Spleen (tissue), 11 donors: ENCODE measurements at regions not wholly inside any gene's neighbourhood (a gene's known extent, or its start where the extent isn't known, plus 50 kb on each side); places are given as distances from the start of the nearest gene placed in this dataset.

Experiments used
- DNase-seq: peaks from one replicate; pipeline ENCODE4 v3.0.0-alpha.2; 2020
- H3K27ac ChIP-seq, 8 donors: fragments of 200-600 bp; sonication (generic) in 7 of 8; 1 replicate in 4 of 8; 2 replicates in 4 of 8; pipeline versions ENCODE4 v1.5.0 to v1.8.0; 2016 to 2021; ENCODE audit warnings: inconsistent platforms in 4 of 8, mild to moderate bottlenecking in 4 of 8, moderate library complexity in 1 of 8
- H3K27me3 ChIP-seq, 7 donors: fragments of 200-600 bp; sonication (generic) in 6 of 7; replicated peaks in 1 of 7; 1 replicate in 4 of 7; 2 replicates in 3 of 7; pipeline versions ENCODE4 v1.5.0 to v1.8.0; 2016 to 2021; ENCODE audit warnings: inconsistent platforms in 3 of 7, mild to moderate bottlenecking in 1 of 7
- H3K36me3 ChIP-seq, 6 donors: fragments of 200-600 bp; sonication (generic) in 5 of 6; 1 replicate in 4 of 6; 2 replicates in 2 of 6; pipeline versions ENCODE4 v1.5.0 to v1.8.0; 2016 to 2021; ENCODE audit warnings: inconsistent platforms in 2 of 6
- H3K4me1 ChIP-seq, 6 donors: fragments of 200-600 bp; sonication (generic) in 5 of 6; 1 replicate in 3 of 6; 2 replicates in 3 of 6; pipeline versions ENCODE4 v1.5.0 to v1.8.0; 2016 to 2021; ENCODE audit warnings: inconsistent platforms in 3 of 6
- H3K4me3 ChIP-seq, 8 donors: fragments of 200-600 bp; sonication (generic) in 7 of 8; 1 replicate in 4 of 8; 2 replicates in 4 of 8; pipeline versions ENCODE4 v1.5.0 to v1.8.0; 2016 to 2021; ENCODE audit warnings: inconsistent platforms in 4 of 8, mild to moderate bottlenecking in 4 of 8, moderate library complexity in 2 of 8
- H3K9me3 ChIP-seq, 8 donors: fragments of 200-600 bp; sonication (generic) in 7 of 8; 1 replicate in 4 of 8; 2 replicates in 4 of 8; pipeline versions ENCODE4 v1.5.0 to v1.8.0; 2016 to 2021; ENCODE audit warnings: inconsistent platforms in 4 of 8
- POLR2A ChIP-seq, 3 donors: fragments of 450-650 bp; IDR thresholded peaks; one replicate each; pipeline ENCODE4 v1.5.1; 2017; ENCODE audit warnings: antibody characterized with exemption in 3 of 3, mild to moderate bottlenecking in 1 of 3
- POLR2AphosphoS5 ChIP-seq, 3 donors: sonication (generic); formaldehyde crosslinking; IDR thresholded peaks; one replicate each; pipeline ENCODE4 v1.5.1; 2017; ENCODE audit warnings: antibody characterized with exemption in 3 of 3
- WGBS, 5 donors: extraction: QIAGEN DNeasy Blood & Tissue Kit in 3 of 5; methylation state at CpG; one replicate each; pipeline versions ENCODE4 v1.1.5 to v1.1.7; 2013 to 2018; 5-methylcytosine and 5-hydroxymethylcytosine counted together
- intact Hi-C: fragments of 100-400 bp; cut with DNase I; formaldehyde crosslinking; loops from one replicate; pipeline ENCODE4 v1.15.0; 2023; ENCODE audit warnings: low total_unique reads
- TF ChIP-seq, protein P1 (sequence below), 11 experiments: fragments of 200-600 bp in 7 of 11; fragments of 450-650 bp in 4 of 11; sonication (generic) in 4 of 11; IDR thresholded peaks in 8 of 11; conservative IDR thresholded peaks in 3 of 11; 1 replicate in 7 of 11; 2 replicates in 4 of 11; pipeline versions ENCODE4 v1.4.0 to v1.8.0; 2016 to 2021; ENCODE audit warnings: antibody characterized with exemption in 11 of 11, inconsistent platforms in 4 of 11, mild to moderate bottlenecking in 1 of 11
- donor health status: healthy with polysubstance abuse.
- donor health status: DM: no; HTN: no; CAD: no; lungs with moderate emphysema.
- donor health status: DM: no; HTN: no; CAD: no.
- donor health status: Bipolar disorder and iron deficiency.
- donor health status: healthy.
- donor health status: DM: no; HTN: no; CAD: no.
- donor health status: DM: yes; HTN: yes; CAD: no.

GRCh38 chr2:120807751-120808150, 72.1 kb downstream of the GLI2 start:
- 83 to 94% (median 88%) methylated on average over 8 to 10 of the region's 10 CpGs for WGBS, 5 donors
- Histone ChIP-seq H3K9me3 (no peaks in the 10 kb centered on the region), H3K27me3 (no peaks in the 10 kb centered on the region), H3K4me3 (no peak overlapping the region), H3K36me3 (no peaks in the 10 kb centered on the region), H3K27ac (no peak overlapping the region), H3K4me1 (no peaks in the 10 kb centered on the region)
- TF ChIP-seq, protein P1, sequence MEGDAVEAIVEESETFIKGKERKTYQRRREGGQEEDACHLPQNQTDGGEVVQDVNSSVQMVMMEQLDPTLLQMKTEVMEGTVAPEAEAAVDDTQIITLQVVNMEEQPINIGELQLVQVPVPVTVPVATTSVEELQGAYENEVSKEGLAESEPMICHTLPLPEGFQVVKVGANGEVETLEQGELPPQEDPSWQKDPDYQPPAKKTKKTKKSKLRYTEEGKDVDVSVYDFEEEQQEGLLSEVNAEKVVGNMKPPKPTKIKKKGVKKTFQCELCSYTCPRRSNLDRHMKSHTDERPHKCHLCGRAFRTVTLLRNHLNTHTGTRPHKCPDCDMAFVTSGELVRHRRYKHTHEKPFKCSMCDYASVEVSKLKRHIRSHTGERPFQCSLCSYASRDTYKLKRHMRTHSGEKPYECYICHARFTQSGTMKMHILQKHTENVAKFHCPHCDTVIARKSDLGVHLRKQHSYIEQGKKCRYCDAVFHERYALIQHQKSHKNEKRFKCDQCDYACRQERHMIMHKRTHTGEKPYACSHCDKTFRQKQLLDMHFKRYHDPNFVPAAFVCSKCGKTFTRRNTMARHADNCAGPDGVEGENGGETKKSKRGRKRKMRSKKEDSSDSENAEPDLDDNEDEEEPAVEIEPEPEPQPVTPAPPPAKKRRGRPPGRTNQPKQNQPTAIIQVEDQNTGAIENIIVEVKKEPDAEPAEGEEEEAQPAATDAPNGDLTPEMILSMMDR (IDR thresholded peaks at IDR 0.05 in 8 of 11, conservative IDR thresholded peaks at IDR 0.05 in 3 of 11), result no peak
- no peak for TF ChIP-seq POLR2AphosphoS5 (IDR thresholded peaks at IDR 0.05)
- no peak for TF ChIP-seq POLR2A (IDR thresholded peaks at IDR 0.05)
- no peak for DNase-seq
- intact Hi-C loops, result no loop called here

GRCh38 chr2:120809151-120809550, 73.5 kb downstream of the GLI2 start:
- Histone ChIP-seq H3K4me3 (no peak overlapping the region), H3K9me3 (no peaks in the 10 kb centered on the region), H3K4me1 (no peaks in the 10 kb centered on the region), H3K36me3 (no peaks in the 10 kb centered on the region), H3K27ac (no peak overlapping the region), H3K27me3 (peaks cover 0 to 9% (median 0%) of the 10 kb centered on the region in 7 donors)
- intact Hi-C loops, result no loop called here
- TF ChIP-seq POLR2A (IDR thresholded peaks at IDR 0.05) (no peak), POLR2AphosphoS5 (IDR thresholded peaks at IDR 0.05) (no peak)
- TF ChIP-seq, protein P1 (IDR thresholded peaks at IDR 0.05 in 8 of 11, conservative IDR thresholded peaks at IDR 0.05 in 3 of 11), result no peak
- WGBS, 5 donors, result 88 to 99% (median 91%) methylated on average over 2 of the region's 2 CpGs
- DNase-seq, result no peak

DNA sequence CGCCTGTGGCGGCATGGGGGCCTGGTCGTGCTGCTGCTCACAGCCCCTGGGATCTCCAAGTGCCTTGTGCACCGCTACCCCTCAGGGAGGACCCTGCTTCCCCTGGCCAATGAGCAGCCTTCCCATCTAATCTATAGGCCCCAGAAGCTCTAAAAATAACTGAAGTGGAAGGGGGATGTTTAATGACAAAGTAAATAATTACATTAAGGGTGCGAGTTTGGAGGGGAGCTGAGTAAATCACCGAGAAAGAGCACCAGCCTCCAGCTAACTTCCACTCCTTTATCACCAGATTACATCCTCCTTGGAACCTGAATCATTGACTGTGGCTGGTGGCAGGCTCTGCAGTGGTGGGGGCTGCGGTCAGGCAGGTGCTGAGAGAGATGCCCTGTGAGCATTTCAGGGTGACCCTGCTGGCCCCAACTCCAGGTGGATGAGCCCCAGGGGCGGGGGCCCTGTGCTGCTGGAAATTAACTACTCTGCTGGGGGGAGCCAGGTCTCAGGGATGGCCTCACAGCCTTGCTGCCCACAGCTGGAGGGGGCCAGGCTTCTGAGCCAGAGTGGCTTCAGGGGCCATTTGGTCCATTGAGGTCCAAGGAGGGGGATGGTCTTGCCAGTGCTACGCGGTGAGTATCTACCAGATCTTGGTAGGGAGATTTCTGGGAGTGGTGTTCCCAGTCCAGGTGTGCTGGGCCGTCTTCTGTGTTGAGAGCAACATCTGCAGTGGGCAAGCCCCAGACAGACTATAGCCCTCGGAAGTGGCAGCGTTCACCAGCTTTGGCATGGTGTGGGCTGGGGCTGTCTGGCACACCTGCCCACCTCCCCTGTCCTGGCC, 74.2 kb downstream of the GLI2 start:
- H3K36me3 ChIP-seq, result no peaks in the 10 kb centered on the region
- H3K9me3 ChIP-seq, result no peaks in the 10 kb centered on the region
- H3K4me1 ChIP-seq, result no peaks in the 10 kb centered on the region
- intact Hi-C loops, result no loop called here
- WGBS, 5 donors, result 20 to 51% (median 43%) methylated on average over 8 to 13 of the region's 13 CpGs
- TF ChIP-seq POLR2A (IDR thresholded peaks at IDR 0.05), result no peak
- no peak for DNase-seq
- peaks cover 0 to 9% (median 0%) of the 10 kb centered on the region in 7 donors for H3K27me3 ChIP-seq
- H3K27ac ChIP-seq, result no peak overlapping the region
- H3K4me3 ChIP-seq, result no peak overlapping the region

DNA sequence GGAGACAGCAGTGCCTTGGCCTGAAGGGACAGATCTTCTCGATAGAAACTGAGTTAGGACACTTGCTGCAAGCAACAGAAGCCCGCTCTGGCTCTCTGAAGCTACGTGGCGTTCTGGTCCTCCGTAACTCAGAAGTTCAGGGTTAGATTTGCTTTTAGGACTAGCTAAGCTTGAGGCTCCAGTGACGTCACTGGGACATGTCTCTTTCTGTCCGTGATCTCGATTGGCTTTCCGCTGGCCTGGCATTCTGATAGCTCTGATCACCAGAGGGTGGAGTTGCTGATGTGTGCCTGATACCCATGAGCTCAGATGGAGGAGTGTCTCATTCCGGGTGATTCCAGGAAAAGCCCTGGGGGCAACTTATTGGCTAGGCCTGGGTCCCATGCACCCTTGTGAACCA, 75.0 kb downstream of the GLI2 start:
- TF ChIP-seq POLR2AphosphoS5 (IDR thresholded peaks at IDR 0.05) (no peak), POLR2A (IDR thresholded peaks at IDR 0.05) (no peak)
- TF ChIP-seq, protein P1 (IDR thresholded peaks at IDR 0.05 in 8 of 11, conservative IDR thresholded peaks at IDR 0.05 in 3 of 11), result no peak
- no peak for DNase-seq
- Histone ChIP-seq H3K36me3 (no peaks in the 10 kb centered on the region), H3K4me1 (no peaks in the 10 kb centered on the region), H3K27ac (no peak overlapping the region), H3K9me3 (no peaks in the 10 kb centered on the region), H3K27me3 (peaks cover 0 to 12% (median 0%) of the 10 kb centered on the region in 7 donors), H3K4me3 (no peak overlapping the region)
- intact Hi-C loops, result no loop called here
- WGBS, 5 donors, result 90 to 95% (median 94%) methylated on average over 10 of the region's 10 CpGs
